OCI-LY1 (cell line): ENCODE measurements at regions not wholly inside any gene's neighbourhood (a gene's known extent, or its start where the extent isn't known, plus 50 kb on each side); places are given as distances from the start of the nearest gene placed in this dataset.

Source experiments
- EZH2 ChIP-seq: fragments of 200-600 bp; sonication (generic), shearing (Covaris generic); IDR thresholded peaks from 2 replicates; pipeline ENCODE4 v1.8.0; 2017; ENCODE audit warnings: borderline replicate concordance, mixed run types, mild to moderate bottlenecking, antibody characterized with exemption, low read length, moderate library complexity, mixed read lengths
- TF ChIP-seq, protein P1 (sequence below): fragments of 200-600 bp; sonication (generic), shearing (Covaris generic); IDR thresholded peaks from 2 replicates; pipeline ENCODE4 v1.5.1; 2017; ENCODE audit warnings: mild to moderate bottlenecking, antibody characterized with exemption, low read length, moderate library complexity, mixed read lengths

DNA sequence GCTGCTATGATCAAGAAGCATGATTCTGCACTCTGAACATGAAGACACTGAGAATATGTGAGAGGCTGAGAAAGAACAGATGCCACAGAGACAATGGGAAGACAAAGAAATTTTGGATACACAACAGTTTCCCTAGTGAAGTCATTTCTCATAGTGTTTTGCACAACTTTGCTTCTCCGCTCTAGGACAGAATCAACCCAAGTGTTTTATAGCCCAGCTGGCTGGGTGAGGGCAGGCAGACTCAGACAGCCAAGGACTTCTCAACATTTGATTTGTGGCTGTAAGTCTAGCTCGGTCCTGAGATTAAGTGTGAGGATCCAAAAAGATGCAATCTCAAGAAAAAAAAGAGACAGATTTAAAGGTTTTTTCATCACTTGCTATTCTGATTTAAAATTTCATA lies 536.5 kb upstream of the CRIM1 start:
- TF ChIP-seq, protein P1, sequence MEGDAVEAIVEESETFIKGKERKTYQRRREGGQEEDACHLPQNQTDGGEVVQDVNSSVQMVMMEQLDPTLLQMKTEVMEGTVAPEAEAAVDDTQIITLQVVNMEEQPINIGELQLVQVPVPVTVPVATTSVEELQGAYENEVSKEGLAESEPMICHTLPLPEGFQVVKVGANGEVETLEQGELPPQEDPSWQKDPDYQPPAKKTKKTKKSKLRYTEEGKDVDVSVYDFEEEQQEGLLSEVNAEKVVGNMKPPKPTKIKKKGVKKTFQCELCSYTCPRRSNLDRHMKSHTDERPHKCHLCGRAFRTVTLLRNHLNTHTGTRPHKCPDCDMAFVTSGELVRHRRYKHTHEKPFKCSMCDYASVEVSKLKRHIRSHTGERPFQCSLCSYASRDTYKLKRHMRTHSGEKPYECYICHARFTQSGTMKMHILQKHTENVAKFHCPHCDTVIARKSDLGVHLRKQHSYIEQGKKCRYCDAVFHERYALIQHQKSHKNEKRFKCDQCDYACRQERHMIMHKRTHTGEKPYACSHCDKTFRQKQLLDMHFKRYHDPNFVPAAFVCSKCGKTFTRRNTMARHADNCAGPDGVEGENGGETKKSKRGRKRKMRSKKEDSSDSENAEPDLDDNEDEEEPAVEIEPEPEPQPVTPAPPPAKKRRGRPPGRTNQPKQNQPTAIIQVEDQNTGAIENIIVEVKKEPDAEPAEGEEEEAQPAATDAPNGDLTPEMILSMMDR = no peak
- no peak for TF ChIP-seq EZH2
